Duodenal mucosa (tissue), 2 donors: ENCODE measurements at regions not wholly inside any gene's neighbourhood (a gene's known extent, or its start where the extent isn't known, plus 50 kb on each side); places are given as distances from the start of the nearest gene placed in this dataset.

Experiments used
- H3K27ac ChIP-seq: one replicate; pipeline ENCODE4 v1.7.0; 2013; ENCODE audit warnings: low read depth, low read length
- H3K27me3 ChIP-seq, 2 donors: one replicate each; pipeline ENCODE4 v1.7.0; 2013; ENCODE audit warnings: low read length in 2 of 2, control low read depth in 1 of 2; ENCODE audit not compliant: insufficient read depth in 2 of 2, control insufficient read depth in 1 of 2
- H3K36me3 ChIP-seq, 2 donors: one replicate each; pipeline ENCODE4 v1.7.0; 2013; ENCODE audit warnings: low read length in 2 of 2, control low read depth in 1 of 2; ENCODE audit not compliant: insufficient read depth in 2 of 2, control insufficient read depth in 1 of 2
- H3K4me1 ChIP-seq, 2 donors: one replicate each; pipeline ENCODE4 v1.7.0; 2013; ENCODE audit warnings: low read length in 2 of 2, control low read depth in 1 of 2; ENCODE audit not compliant: insufficient read depth in 2 of 2, control insufficient read depth in 1 of 2
- H3K4me3 ChIP-seq, 2 donors: one replicate each; pipeline ENCODE4 v1.7.0; 2013; ENCODE audit warnings: low read length in 2 of 2, low read depth in 1 of 2
- H3K9ac ChIP-seq, 2 donors: one replicate each; pipeline ENCODE4 v1.7.0; 2013; ENCODE audit warnings: low read length in 2 of 2, low read depth in 1 of 2
- H3K9me3 ChIP-seq, 2 donors: one replicate each; pipeline ENCODE4 v1.7.0; 2013; ENCODE audit warnings: low read length in 2 of 2, control low read depth in 1 of 2; ENCODE audit not compliant: control insufficient read depth in 1 of 2

DNA sequence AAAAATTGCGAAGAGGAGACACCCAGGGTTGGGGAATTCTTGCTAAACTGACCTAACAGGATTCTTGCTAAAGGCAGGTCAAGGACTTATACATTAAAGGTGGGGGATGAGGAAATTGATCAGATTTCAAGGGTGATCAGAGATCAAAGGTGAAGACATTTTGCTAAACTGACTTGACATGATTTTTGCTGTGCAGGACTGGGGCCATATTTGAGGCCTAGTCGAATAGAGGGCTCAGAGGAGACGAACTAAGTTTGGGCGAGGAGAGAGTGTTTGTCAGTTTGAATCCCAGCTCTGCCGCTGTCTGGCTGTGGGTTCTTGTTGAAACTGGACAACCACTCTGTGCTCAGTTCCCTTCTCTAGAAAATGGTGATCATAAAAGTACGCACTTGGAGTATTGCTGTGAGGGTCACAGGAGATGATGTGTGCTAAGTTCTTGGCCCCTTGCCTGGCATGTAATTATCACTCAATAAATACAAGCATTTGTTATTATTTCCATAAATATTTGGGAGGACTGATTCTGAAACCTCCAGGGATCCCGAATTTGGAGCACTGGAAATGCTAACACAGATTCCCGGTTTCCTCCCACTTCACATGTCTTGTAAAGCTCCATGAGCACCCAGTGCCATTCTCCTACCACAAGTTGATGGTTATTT, 364.8 kb upstream of the PROK2 start:
- peaks cover 0 to 3% of the 10 kb centered on the region in 2 donors for H3K9me3 ChIP-seq
- H3K4me1 ChIP-seq: peaks cover 43 to 45% of the 10 kb centered on the region in 2 donors
- H3K27ac ChIP-seq: no peak overlapping the region
- no peaks in the 10 kb centered on the region for H3K36me3 ChIP-seq
- H3K4me3 ChIP-seq: no peak overlapping the region
- H3K27me3 ChIP-seq: no peaks in the 10 kb centered on the region
- H3K9ac ChIP-seq: no peak overlapping the region

DNA sequence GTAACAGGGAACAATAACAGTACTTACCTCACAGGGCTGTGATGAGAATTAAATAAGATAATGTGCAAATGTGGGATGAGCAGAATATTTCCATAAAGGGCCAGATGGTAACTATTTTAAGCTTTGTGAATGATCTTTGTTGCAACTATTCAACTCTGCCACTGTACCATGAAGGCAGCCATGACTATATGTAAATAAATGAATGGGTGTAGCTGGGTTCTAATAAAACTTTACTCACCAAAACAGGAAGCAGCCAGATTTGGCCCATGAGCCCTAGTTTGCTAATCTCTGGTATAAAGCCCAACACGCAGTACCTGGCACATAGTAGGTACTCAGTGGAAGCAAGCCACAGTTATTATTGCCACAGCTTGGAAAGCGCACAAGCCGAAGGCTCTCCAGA, 362.7 kb upstream of the PROK2 start:
- Histone ChIP-seq H3K4me3 (no peak overlapping the region), H3K36me3 (no peaks in the 10 kb centered on the region), H3K4me1 (peaks cover 34 to 42% of the 10 kb centered on the region in 2 donors), H3K9ac (no peak overlapping the region), H3K27ac (no peak overlapping the region), H3K9me3 (no peaks in the 10 kb centered on the region), H3K27me3 (no peaks in the 10 kb centered on the region)

DNA sequence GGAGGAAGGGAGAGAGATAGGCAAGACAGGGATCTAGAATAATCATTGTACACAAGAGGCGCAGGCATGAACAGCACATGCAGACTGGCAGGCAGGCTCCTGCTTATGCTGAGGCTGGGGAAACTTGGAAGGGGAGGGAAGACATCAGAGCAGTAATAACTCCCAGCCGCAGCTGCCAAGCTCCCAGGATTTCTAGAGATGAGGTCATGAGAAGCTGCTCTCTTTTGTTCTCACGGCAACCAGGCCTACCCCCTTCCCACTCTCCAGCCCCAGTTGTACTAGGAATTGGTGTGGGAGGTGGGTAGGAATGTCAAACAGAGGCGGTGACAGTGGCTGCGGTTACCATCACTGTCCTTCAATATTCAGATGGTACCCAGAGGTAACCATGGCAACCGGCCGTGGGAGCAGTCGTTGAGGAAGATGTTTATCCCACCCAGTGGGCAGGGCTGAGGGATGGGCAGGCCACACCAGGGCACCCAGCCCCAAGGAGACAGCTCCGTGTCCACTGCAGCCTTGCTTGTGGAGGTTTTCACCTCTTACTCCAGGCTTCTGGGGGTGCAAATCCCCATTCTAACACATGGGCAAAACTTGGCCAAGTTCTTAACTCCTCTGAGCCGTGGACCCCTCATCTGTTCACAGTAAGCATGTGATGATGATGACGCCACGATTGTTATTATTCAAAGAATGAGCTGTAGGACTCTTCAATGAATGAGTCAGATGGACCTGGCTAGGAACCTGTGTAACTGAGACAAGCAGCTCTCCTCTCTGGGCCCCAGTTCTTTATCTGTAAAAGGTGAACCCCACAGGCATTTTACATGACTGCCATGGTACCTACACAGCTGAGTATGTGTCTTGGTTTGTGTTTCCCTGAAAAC, 360.8 kb upstream of the PROK2 start:
- Histone ChIP-seq H3K9me3 (no peaks in the 10 kb centered on the region), H3K4me1 (peaks cover 20 to 24% of the 10 kb centered on the region in 2 donors), H3K27me3 (no peaks in the 10 kb centered on the region), H3K9ac (no peak overlapping the region), H3K4me3 (no peak overlapping the region), H3K36me3 (no peaks in the 10 kb centered on the region), H3K27ac (no peak overlapping the region)

- Histone ChIP-seq H3K4me1 (peaks cover 12 to 16% of the 10 kb centered on the region in 2 donors), H3K4me3 (no peak overlapping the region), H3K9ac (no peak overlapping the region), H3K27ac (no peak overlapping the region), H3K36me3 (no peaks in the 10 kb centered on the region), H3K9me3 (no peaks in the 10 kb centered on the region), H3K27me3 (no peaks in the 10 kb centered on the region)
Measured at GRCh38 chr3:72144773-72145505, 360.0 kb upstream of the PROK2 start.

GRCh38 chr3:72143966-72144717, 359.2 kb upstream of the PROK2 start:
- no peaks in the 10 kb centered on the region for H3K9me3 ChIP-seq
- no peaks in the 10 kb centered on the region for H3K27me3 ChIP-seq
- no peak overlapping the region for H3K27ac ChIP-seq
- H3K4me1 ChIP-seq: peaks cover 7 to 14% of the 10 kb centered on the region in 2 donors
- no peak overlapping the region for H3K4me3 ChIP-seq
- H3K36me3 ChIP-seq: no peaks in the 10 kb centered on the region
- H3K9ac ChIP-seq: no peak overlapping the region

GRCh38 chr3:72143322-72143721, 358.4 kb upstream of the PROK2 start:
- no peak overlapping the region for H3K27ac ChIP-seq
- H3K9me3 ChIP-seq: no peaks in the 10 kb centered on the region
- no peaks in the 10 kb centered on the region for H3K27me3 ChIP-seq
- no peak overlapping the region for H3K9ac ChIP-seq
- H3K4me3 ChIP-seq: no peak overlapping the region
- no peaks in the 10 kb centered on the region for H3K36me3 ChIP-seq
- H3K4me1 ChIP-seq: peaks cover 7 to 14% of the 10 kb centered on the region in 2 donors

- H3K4me3 ChIP-seq: no peak overlapping the region
- no peaks in the 10 kb centered on the region for H3K36me3 ChIP-seq
- no peak overlapping the region for H3K27ac ChIP-seq
- H3K9me3 ChIP-seq: no peaks in the 10 kb centered on the region
- no peak overlapping the region for H3K9ac ChIP-seq
- H3K4me1 ChIP-seq: peaks cover 7 to 14% of the 10 kb centered on the region in 2 donors
- no peaks in the 10 kb centered on the region for H3K27me3 ChIP-seq
Measured at GRCh38 chr3:72142028-72142427, 357.1 kb upstream of the PROK2 start.

- Histone ChIP-seq H3K27me3 (no peaks in the 10 kb centered on the region), H3K9ac (no peak overlapping the region), H3K9me3 (no peaks in the 10 kb centered on the region), H3K27ac (no peak overlapping the region), H3K4me3 (no peak overlapping the region), H3K36me3 (no peaks in the 10 kb centered on the region), H3K4me1 (peaks cover 7 to 8% of the 10 kb centered on the region in 2 donors)
Measured at GRCh38 chr3:72141264-72141663, 356.3 kb upstream of the PROK2 start.

GRCh38 chr3:72139316-72139715, 354.4 kb upstream of the PROK2 start:
- no peaks in the 10 kb centered on the region for H3K27me3 ChIP-seq
- H3K9ac ChIP-seq: no peak overlapping the region
- H3K36me3 ChIP-seq: no peaks in the 10 kb centered on the region
- H3K27ac ChIP-seq: no peak overlapping the region
- no peaks in the 10 kb centered on the region for H3K9me3 ChIP-seq
- no peak overlapping the region for H3K4me3 ChIP-seq
- peaks cover 0 to under 1% of the 10 kb centered on the region in 2 donors for H3K4me1 ChIP-seq
